Body of pancreas (tissue), 4 donors: ENCODE measurements at regions not wholly inside any gene's neighbourhood (a gene's known extent, or its start where the extent isn't known, plus 50 kb on each side); places are given as distances from the start of the nearest gene placed in this dataset.

Experiments
- ATAC-seq: fragments of 150-250 bp; one replicate; pipeline ENCODE4 v1.9.1; 2016
- DNase-seq, 4 donors: peaks; one replicate each; pipeline ENCODE4 v3.0.0-alpha.2; 2019
- H3K27ac ChIP-seq, 4 donors: fragments of 200-600 bp; sonication (generic); 1 replicate in 3 of 4; 2 replicates in 1 of 4; pipeline versions ENCODE4 v1.5.1 to v1.6.1; 2016 to 2019; ENCODE audit warnings: mild to moderate bottlenecking in 1 of 4, mixed read lengths in 1 of 4, moderate library complexity in 1 of 4
- H3K27me3 ChIP-seq, 2 donors: fragments of 200-600 bp; sonication (generic); one replicate each; pipeline ENCODE4 v1.6.0; 2016; ENCODE audit warnings: mild to moderate bottlenecking in 1 of 2
- H3K36me3 ChIP-seq, 2 donors: fragments of 200-600 bp; sonication (generic); replicated peaks in 1 of 2; 2 replicates each; pipeline ENCODE4 v1.5.1; 2016; ENCODE audit warnings: low read depth in 2 of 2; ENCODE audit not compliant: insufficient read depth in 1 of 2
- H3K4me1 ChIP-seq: fragments of 200-600 bp; sonication (generic); one replicate; pipeline ENCODE4 v1.6.0; 2016
- H3K4me3 ChIP-seq, 2 donors: fragments of 200-600 bp; sonication (generic); 1 replicate in 1 of 2; 2 replicates in 1 of 2; pipeline ENCODE4 v1.5.1; 2016 to 2019
- H3K9me3 ChIP-seq, 3 donors: fragments of 200-600 bp; sonication (generic); 1 replicate in 2 of 3; 2 replicates in 1 of 3; pipeline ENCODE4 v1.5.1; 2016
- CTCF ChIP-seq, 7 experiments: fragments of 450-650 bp in 4 of 7; fragments of 200-600 bp in 3 of 7; sonication (generic) in 3 of 7; IDR thresholded peaks; one replicate each; pipeline ENCODE4 v1.5.1; 2016 to 2019; ENCODE audit warnings: antibody characterized with exemption in 7 of 7
- POLR2A ChIP-seq, 3 donors: fragments of 450-650 bp; IDR thresholded peaks; one replicate each; pipeline ENCODE4 v1.6.1; 2016; ENCODE audit warnings: antibody characterized with exemption in 3 of 3, mild to moderate bottlenecking in 2 of 3
- WGBS, 2 donors: methylation state at CpG; one replicate each; pipeline ENCODE4 v1.1.5; 2017; 5-methylcytosine and 5-hydroxymethylcytosine counted together
- intact Hi-C: fragments of 100-400 bp; cut with DNase I; formaldehyde crosslinking; loops from one replicate; pipeline ENCODE4 v1.15.1; 2023

- DNase-seq (peak; percentile 50 to 86 (median 70)), ATAC-seq (peak; percentile 90)
- TF ChIP-seq CTCF (IDR thresholded peaks at IDR 0.05): peak in 4 of 7 experiments; percentile 39 to 54 (median 41)
- TF ChIP-seq POLR2A (IDR thresholded peaks at IDR 0.05): peak in 1 of 3 donors; percentile 18
- H3K36me3 ChIP-seq: no peaks in the 10 kb centered on the region
- WGBS, 2 donors: 20% methylated on average over 9 to 10 of the region's 10 CpGs
- no peaks in the 10 kb centered on the region for H3K9me3 ChIP-seq
- H3K4me1 ChIP-seq: peaks cover 21% of the 10 kb centered on the region
- no peaks in the 10 kb centered on the region for H3K27me3 ChIP-seq
- no peak overlapping the region for H3K4me3 ChIP-seq
- intact Hi-C loops: no loop called here
- H3K27ac ChIP-seq: peak overlapping the region; percentile 31 to 72 (median 56)
Measured at GRCh38 chr3:40971191-40972168, 227.8 kb upstream of the CTNNB1 start.

- no peak for TF ChIP-seq POLR2A (IDR thresholded peaks at IDR 0.05)
- no peak for TF ChIP-seq CTCF (IDR thresholded peaks at IDR 0.05)
- no peaks in the 10 kb centered on the region for H3K27me3 ChIP-seq
- no peak overlapping the region for H3K4me3 ChIP-seq
- intact Hi-C loops: no loop called here
- 71 to 75% methylated on average over 4 of the region's 4 CpGs for WGBS, 2 donors
- peak overlapping the region in 1 of 4 donors; percentile 72 for H3K27ac ChIP-seq
- H3K4me1 ChIP-seq: peaks cover 21% of the 10 kb centered on the region
- no peaks in the 10 kb centered on the region for H3K9me3 ChIP-seq
- DNase-seq (no peak), ATAC-seq (no peak)
- no peaks in the 10 kb centered on the region for H3K36me3 ChIP-seq
Measured at GRCh38 chr3:40972350-40972749, 227.0 kb upstream of the CTNNB1 start.

GRCh38 chr3:40973141-40973540 is 226.2 kb upstream of the CTNNB1 start:
- ATAC-seq: no peak
- WGBS, 2 donors: 91 to 93% methylated on average over 2 of the region's 2 CpGs
- TF ChIP-seq POLR2A (IDR thresholded peaks at IDR 0.05) (no peak), CTCF (IDR thresholded peaks at IDR 0.05) (no peak)
- Histone ChIP-seq H3K4me3 (no peak overlapping the region), H3K36me3 (no peaks in the 10 kb centered on the region), H3K9me3 (no peaks in the 10 kb centered on the region), H3K27ac (no peak overlapping the region), H3K4me1 (peaks cover 21% of the 10 kb centered on the region), H3K27me3 (no peaks in the 10 kb centered on the region)
- DNase-seq: no peak
- intact Hi-C loops: no loop called here

- no peaks in the 10 kb centered on the region for H3K9me3 ChIP-seq
- no peak overlapping the region for H3K4me3 ChIP-seq
- 67 to 68% methylated on average over 6 of the region's 6 CpGs for WGBS, 2 donors
- no peak for TF ChIP-seq CTCF (IDR thresholded peaks at IDR 0.05)
- no peak for TF ChIP-seq POLR2A (IDR thresholded peaks at IDR 0.05)
- H3K27ac ChIP-seq: no peak overlapping the region
- no peaks in the 10 kb centered on the region for H3K27me3 ChIP-seq
- intact Hi-C loops: no loop called here
- DNase-seq: no peak
- no peak for ATAC-seq
- peaks cover 18% of the 10 kb centered on the region for H3K4me1 ChIP-seq
- no peaks in the 10 kb centered on the region for H3K36me3 ChIP-seq
Measured at GRCh38 chr3:40975711-40976121, 223.6 kb upstream of the CTNNB1 start.
